Liver (tissue), 8 donors: ENCODE measurements at regions not wholly inside any gene's neighbourhood (a gene's known extent, or its start where the extent isn't known, plus 50 kb on each side); places are given as distances from the start of the nearest gene placed in this dataset.

Experiments used
- DNase-seq: peaks from one replicate; pipeline ENCODE4 v3.0.0-alpha.2; 2017; ENCODE audit warnings: low spot score
- H3K27ac ChIP-seq, 2 donors: one replicate each; pipeline ENCODE4 v1.7.0; 2013; ENCODE audit warnings: inconsistent platforms in 2 of 2, low read length in 2 of 2, control low read depth in 1 of 2, low read depth in 1 of 2, mild to moderate bottlenecking in 1 of 2
- H3K27me3 ChIP-seq, 4 donors: one replicate each; pipeline versions ENCODE4 v1.6.1 to v1.7.0; 2013; ENCODE audit warnings: low read length in 3 of 4, inconsistent platforms in 1 of 4, mild to moderate bottlenecking in 1 of 4, moderate library complexity in 1 of 4; ENCODE audit not compliant: control insufficient read depth in 4 of 4, insufficient read depth in 4 of 4
- H3K36me3 ChIP-seq, 4 donors: one replicate each; pipeline versions ENCODE4 v1.6.1 to v1.7.0; 2013; ENCODE audit warnings: low read length in 3 of 4, mild to moderate bottlenecking in 3 of 4, low read depth in 1 of 4, moderate library complexity in 1 of 4; ENCODE audit not compliant: control insufficient read depth in 4 of 4, insufficient read depth in 3 of 4
- H3K4me1 ChIP-seq, 4 donors: one replicate each; pipeline versions ENCODE4 v1.6.1 to v1.7.0; 2013; ENCODE audit warnings: low read length in 3 of 4, mild to moderate bottlenecking in 3 of 4, moderate library complexity in 1 of 4; ENCODE audit not compliant: control insufficient read depth in 4 of 4, insufficient read depth in 4 of 4
- H3K4me3 ChIP-seq, 3 donors: one replicate each; pipeline versions ENCODE4 v1.6.1 to v1.7.0; 2013; ENCODE audit warnings: low read length in 3 of 3, control low read depth in 1 of 3, low read depth in 1 of 3, mild to moderate bottlenecking in 1 of 3
- H3K9ac ChIP-seq, 2 donors: one replicate each; pipeline ENCODE4 v1.7.0; 2013; ENCODE audit warnings: low read length in 2 of 2, mild to moderate bottlenecking in 2 of 2, moderate library complexity in 2 of 2, control low read depth in 1 of 2, low read depth in 1 of 2
- H3K9me3 ChIP-seq, 4 donors: one replicate each; pipeline versions ENCODE4 v1.6.1 to v1.7.0; 2013; ENCODE audit warnings: low read length in 3 of 4; ENCODE audit not compliant: control insufficient read depth in 4 of 4
- ATF3 ChIP-seq: IDR thresholded peaks from 2 replicates; pipeline ENCODE4 v1.6.1; 2016; ENCODE audit warnings: antibody characterized with exemption
- CTCF ChIP-seq: fragments of 150-350 bp; IDR thresholded peaks from 2 replicates; pipeline ENCODE4 v1.5.1; 2017; ENCODE audit warnings: improper control_type of control experiment, low read depth, low read length; ENCODE audit not compliant: missing input control
- EGR1 ChIP-seq, 2 donors: IDR thresholded peaks; 2 replicates each; pipeline ENCODE4 v1.6.1; 2016 to 2018; ENCODE audit warnings: antibody characterized with exemption in 2 of 2, low read depth in 2 of 2
- FOXA1 ChIP-seq: IDR thresholded peaks from 2 replicates; pipeline ENCODE4 v1.6.1; 2016; ENCODE audit warnings: antibody characterized with exemption
- FOXA2 ChIP-seq: IDR thresholded peaks from 2 replicates; pipeline ENCODE4 v1.6.1; 2016; ENCODE audit warnings: antibody characterized with exemption
- GABPA ChIP-seq, 2 donors: IDR thresholded peaks in 1 of 2; conservative IDR thresholded peaks in 1 of 2; 2 replicates each; pipeline ENCODE4 v1.6.1; 2016; ENCODE audit warnings: antibody characterized with exemption in 2 of 2, mild to moderate bottlenecking in 1 of 2, moderate library complexity in 1 of 2
- HNF4A ChIP-seq, 2 donors: conservative IDR thresholded peaks; 2 replicates each; pipeline ENCODE4 v1.6.1; 2016; ENCODE audit warnings: antibody characterized with exemption in 2 of 2, mild to moderate bottlenecking in 2 of 2
- HNF4G ChIP-seq: IDR thresholded peaks from 2 replicates; pipeline ENCODE4 v1.6.1; 2016; ENCODE audit warnings: antibody characterized with exemption
- JUND ChIP-seq, 2 donors: IDR thresholded peaks; 2 replicates each; pipeline ENCODE4 v1.6.1; 2016; ENCODE audit warnings: antibody characterized with exemption in 2 of 2
- MAX ChIP-seq: IDR thresholded peaks from 2 replicates; pipeline ENCODE4 v1.6.1; 2016; ENCODE audit warnings: antibody characterized with exemption
- NR2F2 ChIP-seq: IDR thresholded peaks from 2 replicates; pipeline ENCODE4 v1.6.1; 2016; ENCODE audit warnings: antibody characterized with exemption
- RAD21 ChIP-seq, 2 donors: IDR thresholded peaks; 2 replicates each; pipeline ENCODE4 v1.6.1; 2016; ENCODE audit warnings: antibody characterized with exemption in 2 of 2, mild to moderate bottlenecking in 2 of 2
- REST ChIP-seq: IDR thresholded peaks from 2 replicates; pipeline ENCODE4 v1.6.1; 2016; ENCODE audit warnings: antibody characterized with exemption, mild to moderate bottlenecking
- RXRA ChIP-seq, 2 donors: IDR thresholded peaks; 2 replicates each; pipeline ENCODE4 v1.6.1; 2017 to 2018; ENCODE audit warnings: antibody characterized with exemption in 2 of 2, mild to moderate bottlenecking in 1 of 2
- SP1 ChIP-seq: IDR thresholded peaks from 2 replicates; pipeline ENCODE4 v1.6.1; 2018; ENCODE audit warnings: antibody characterized with exemption, mild to moderate bottlenecking
- TAF1 ChIP-seq: conservative IDR thresholded peaks from 2 replicates; pipeline ENCODE4 v1.6.1; 2016; ENCODE audit warnings: antibody characterized with exemption, mild to moderate bottlenecking
- YY1 ChIP-seq: IDR thresholded peaks from 2 replicates; pipeline ENCODE4 v1.6.1; 2016; ENCODE audit warnings: antibody characterized with exemption, mild to moderate bottlenecking
- ZBTB33 ChIP-seq: IDR thresholded peaks from 2 replicates; pipeline ENCODE4 v1.6.1; 2016; ENCODE audit warnings: antibody characterized with exemption
- WGBS: extraction: QIAGEN DNeasy Blood & Tissue Kit; methylation state at CpG from one replicate; pipeline ENCODE4 v1.1.7; 2013; 5-methylcytosine and 5-hydroxymethylcytosine counted together
- donor health status: healthy.
- donor health status: healthy.
- donor health status: healthy.
- donor health status: healthy.
- donor health status: healthy.

GRCh38 chr11:95616256-95616804 is 173.3 kb downstream of the FAM76B start:
- no peak for DNase-seq
- TF ChIP-seq FOXA1 (no peak), HNF4G (no peak), RAD21 (IDR thresholded peaks at IDR 0.05) (no peak), ZBTB33 (no peak), YY1 (no peak), GABPA (IDR thresholded peaks at IDR 0.05 in 1 of 2, conservative IDR thresholded peaks at IDR 0.05 in 1 of 2) (no peak), HNF4A (conservative IDR thresholded peaks at IDR 0.05) (no peak), CTCF (no peak), ATF3 (no peak), REST (no peak), JUND (IDR thresholded peaks at IDR 0.05) (no peak), RXRA (IDR thresholded peaks at IDR 0.05) (no peak), MAX (no peak), EGR1 (IDR thresholded peaks at IDR 0.05; ENCODE audit: low read depth in 2 of 2) (no peak), NR2F2 (no peak), FOXA2 (no peak), TAF1 (no peak), SP1 (no peak)
- Histone ChIP-seq H3K9me3 (no peaks in the 10 kb centered on the region), H3K4me3 (no peak overlapping the region), H3K36me3 (no peaks in the 10 kb centered on the region), H3K9ac (no peak overlapping the region), H3K4me1 (peaks cover 0 to 6% (median 0%) of the 10 kb centered on the region in 4 donors), H3K27me3 (no peaks in the 10 kb centered on the region), H3K27ac (no peak overlapping the region)
- 97% methylated on average over 1 of the region's 1 CpG for WGBS
